HG02970 (cell line): ENCODE measurements at regions not wholly inside any gene's neighbourhood (a gene's known extent, or its start where the extent isn't known, plus 50 kb on each side); places are given as distances from the start of the nearest gene placed in this dataset.
"Not testable (repeated sequence)": the region's sequence is repeated elsewhere in the genome, so short reads cannot be mapped to it uniquely, and the experiment has no call there.

Experiments
- ATAC-seq: cut with Tn5 transposase; IDR thresholded peaks from one replicate; pipeline ENCODE4 v1.9.1; 2021; ENCODE audit warnings: mild to moderate bottlenecking, moderate library complexity, moderate number of reproducible peaks; ENCODE audit not compliant: unreplicated experiment, low FRiP score

GRCh38 chr7:41438705-41439514, 264.0 kb downstream of the INHBA start:
- ATAC-seq, result no peak

GRCh38 chr7:41437257-41438196, 265.4 kb downstream of the INHBA start:
- no peak for ATAC-seq

GRCh38 chr7:41436139-41436538, 266.8 kb downstream of the INHBA start:
- no peak for ATAC-seq

- not testable (repeated sequence) for ATAC-seq
Observed at GRCh38 chr7:41435020-41435419, 267.9 kb downstream of the INHBA start.

- no peak for ATAC-seq
Observed at GRCh38 chr7:41431671-41432070, 271.2 kb downstream of the INHBA start.

GRCh38 chr7:41428381-41428780, 274.5 kb downstream of the INHBA start:
- ATAC-seq, result no peak

GRCh38 chr7:41425926-41426325, 277.0 kb downstream of the INHBA start:
- ATAC-seq, result no peak

GRCh38 chr7:41421056-41421455, 281.8 kb downstream of the INHBA start:
- no peak for ATAC-seq

- no peak for ATAC-seq
Observed at GRCh38 chr7:41420421-41420820, 282.5 kb downstream of the INHBA start.

GRCh38 chr7:41418337-41418736, 284.6 kb downstream of the INHBA start:
- no peak for ATAC-seq

GRCh38 chr7:41416208-41416595, 286.7 kb downstream of the INHBA start:
- ATAC-seq, result no peak

GRCh38 chr7:41415471-41416207, 287.3 kb downstream of the INHBA start:
- no peak for ATAC-seq

GRCh38 chr7:41415051-41415450, 287.8 kb downstream of the INHBA start:
- no peak for ATAC-seq

- ATAC-seq, result no peak
Observed at GRCh38 chr7:41404375-41405074, 298.4 kb downstream of the INHBA start.

GRCh38 chr7:41403291-41403690, 299.6 kb downstream of the INHBA start:
- no peak for ATAC-seq

- ATAC-seq, result no peak
Observed at GRCh38 chr7:41401833-41402232, 301.1 kb downstream of the INHBA start.

GRCh38 chr7:41399171-41399570, 303.7 kb downstream of the INHBA start:
- no peak for ATAC-seq

- no peak for ATAC-seq
Observed at GRCh38 chr7:41391818-41392217, 311.1 kb downstream of the INHBA start.

- not testable (repeated sequence) for ATAC-seq
Observed at GRCh38 chr7:41388933-41389332, 314.0 kb downstream of the INHBA start.

- ATAC-seq, result no peak
Observed at GRCh38 chr7:41385996-41386395, 316.9 kb downstream of the INHBA start.
